ENCODE measurements at regions not wholly inside any gene's neighbourhood (a gene's known extent, or its start where the extent isn't known, plus 50 kb on each side); places are given as distances from the start of the nearest gene placed in this dataset.
"Not testable (repeated sequence)": the region's sequence is repeated elsewhere in the genome, so short reads cannot be mapped to it uniquely, and the experiment has no call there.

GRCh38 chr7:131040467-131040932, 287.2 kb upstream of the MKLN1 start:
- DNase-seq (ENCODE audit: low read depth) = peak; percentile 84
- H3K4me3 ChIP-seq (ENCODE audit: low read depth, low read length) = no peak overlapping the region

GRCh38 chr7:131041012-131041695, 286.5 kb upstream of the MKLN1 start:
- DNase-seq (ENCODE audit: low read depth); H3K4me3 ChIP-seq (ENCODE audit: low read depth, low read length): not testable (repeated sequence)

More at GRCh38 chr7:131040467-131040932, 287.2 kb upstream of the MKLN1 start:
- TF ChIP-seq CTCF (conservative IDR thresholded peaks at IDR 0.05; ENCODE audit: low read depth, low read length) = peak; percentile 92

- TF ChIP-seq CTCF (conservative IDR thresholded peaks at IDR 0.05; ENCODE audit: low read depth, low read length) = no peak
- no peak overlapping the region for H3K4me3 ChIP-seq (ENCODE audit: low read depth, low read length)
- no peak for DNase-seq (ENCODE audit: low read depth)
These were observed 285.2 kb upstream of the MKLN1 start for GRCh38 chr7:131042269-131043160.

- TF ChIP-seq CTCF (conservative IDR thresholded peaks at IDR 0.05; ENCODE audit: low read depth, low read length) = no peak
- DNase-seq (ENCODE audit: low read depth) = no peak
- H3K4me3 ChIP-seq (ENCODE audit: low read depth, low read length) = no peak overlapping the region
These were observed 282.1 kb upstream of the MKLN1 start for GRCh38 chr7:131045526-131045925.

- H3K4me3 ChIP-seq (ENCODE audit: low read depth, low read length) = no peak overlapping the region
- no peak for DNase-seq (ENCODE audit: low read depth)
- no peak for TF ChIP-seq CTCF (conservative IDR thresholded peaks at IDR 0.05; ENCODE audit: low read depth, low read length)
These were observed 281.4 kb upstream of the MKLN1 start for GRCh38 chr7:131046246-131046645.

GRCh38 chr7:131047651-131048304, 279.9 kb upstream of the MKLN1 start:
- no peak overlapping the region for H3K4me3 ChIP-seq (ENCODE audit: low read depth, low read length)
- no peak for DNase-seq (ENCODE audit: low read depth)
- TF ChIP-seq CTCF (conservative IDR thresholded peaks at IDR 0.05; ENCODE audit: low read depth, low read length) = no peak

- DNase-seq (ENCODE audit: low read depth) = no peak
- no peak overlapping the region for H3K4me3 ChIP-seq (ENCODE audit: low read depth, low read length)
- no peak for TF ChIP-seq CTCF (conservative IDR thresholded peaks at IDR 0.05; ENCODE audit: low read depth, low read length)
These were observed 276.4 kb upstream of the MKLN1 start for GRCh38 chr7:131051304-131051703.
